ENCODE measurements at regions not wholly inside any gene's neighbourhood (a gene's known extent, or its start where the extent isn't known, plus 50 kb on each side); places are given as distances from the start of the nearest gene placed in this dataset.

DNA sequence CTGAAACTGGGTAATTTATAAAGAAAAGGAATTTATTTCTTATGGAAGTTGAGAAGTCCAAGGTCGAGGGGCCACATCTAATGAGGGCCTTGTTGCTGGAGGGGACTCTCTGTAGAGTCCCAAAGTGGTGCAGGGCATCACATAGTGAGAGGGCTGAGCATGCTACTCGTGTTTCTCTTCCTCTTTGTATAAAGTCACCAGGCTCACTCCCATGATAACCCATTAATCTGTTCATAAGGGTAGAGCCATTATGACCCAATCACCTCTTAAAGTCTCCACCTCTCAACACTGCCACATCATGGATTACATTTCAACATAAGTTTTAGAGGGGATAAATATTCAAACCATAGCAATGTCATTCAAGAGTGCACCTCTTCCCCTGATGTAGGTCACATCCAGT lies 79.1 kb upstream of the ATP2B1 start (continued):
- TF ChIP-seq, protein P1, sequence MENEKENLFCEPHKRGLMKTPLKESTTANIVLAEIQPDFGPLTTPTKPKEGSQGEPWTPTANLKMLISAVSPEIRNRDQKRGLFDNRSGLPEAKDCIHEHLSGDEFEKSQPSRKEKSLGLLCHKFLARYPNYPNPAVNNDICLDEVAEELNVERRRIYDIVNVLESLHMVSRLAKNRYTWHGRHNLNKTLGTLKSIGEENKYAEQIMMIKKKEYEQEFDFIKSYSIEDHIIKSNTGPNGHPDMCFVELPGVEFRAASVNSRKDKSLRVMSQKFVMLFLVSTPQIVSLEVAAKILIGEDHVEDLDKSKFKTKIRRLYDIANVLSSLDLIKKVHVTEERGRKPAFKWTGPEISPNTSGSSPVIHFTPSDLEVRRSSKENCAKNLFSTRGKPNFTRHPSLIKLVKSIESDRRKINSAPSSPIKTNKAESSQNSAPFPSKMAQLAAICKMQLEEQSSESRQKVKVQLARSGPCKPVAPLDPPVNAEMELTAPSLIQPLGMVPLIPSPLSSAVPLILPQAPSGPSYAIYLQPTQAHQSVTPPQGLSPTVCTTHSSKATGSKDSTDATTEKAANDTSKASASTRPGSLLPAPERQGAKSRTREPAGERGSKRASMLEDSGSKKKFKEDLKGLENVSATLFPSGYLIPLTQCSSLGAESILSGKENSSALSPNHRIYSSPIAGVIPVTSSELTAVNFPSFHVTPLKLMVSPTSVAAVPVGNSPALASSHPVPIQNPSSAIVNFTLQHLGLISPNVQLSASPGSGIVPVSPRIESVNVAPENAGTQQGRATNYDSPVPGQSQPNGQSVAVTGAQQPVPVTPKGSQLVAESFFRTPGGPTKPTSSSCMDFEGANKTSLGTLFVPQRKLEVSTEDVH (IDR thresholded peaks at IDR 0.05; ENCODE audit: low read depth, partially characterized antibody) = no peak
- TF ChIP-seq FOXM1 (IDR thresholded peaks at IDR 0.05; ENCODE audit: low read depth, low read length) (no peak), JUNB (IDR thresholded peaks at IDR 0.05) (no peak), LARP7 (IDR thresholded peaks at IDR 0.05) (no peak), BMI1 (IDR thresholded peaks at IDR 0.05; ENCODE audit: borderline replicate concordance) (no peak), SREBF2 (IDR thresholded peaks at IDR 0.05; ENCODE audit: low read length) (no peak)

DNA sequence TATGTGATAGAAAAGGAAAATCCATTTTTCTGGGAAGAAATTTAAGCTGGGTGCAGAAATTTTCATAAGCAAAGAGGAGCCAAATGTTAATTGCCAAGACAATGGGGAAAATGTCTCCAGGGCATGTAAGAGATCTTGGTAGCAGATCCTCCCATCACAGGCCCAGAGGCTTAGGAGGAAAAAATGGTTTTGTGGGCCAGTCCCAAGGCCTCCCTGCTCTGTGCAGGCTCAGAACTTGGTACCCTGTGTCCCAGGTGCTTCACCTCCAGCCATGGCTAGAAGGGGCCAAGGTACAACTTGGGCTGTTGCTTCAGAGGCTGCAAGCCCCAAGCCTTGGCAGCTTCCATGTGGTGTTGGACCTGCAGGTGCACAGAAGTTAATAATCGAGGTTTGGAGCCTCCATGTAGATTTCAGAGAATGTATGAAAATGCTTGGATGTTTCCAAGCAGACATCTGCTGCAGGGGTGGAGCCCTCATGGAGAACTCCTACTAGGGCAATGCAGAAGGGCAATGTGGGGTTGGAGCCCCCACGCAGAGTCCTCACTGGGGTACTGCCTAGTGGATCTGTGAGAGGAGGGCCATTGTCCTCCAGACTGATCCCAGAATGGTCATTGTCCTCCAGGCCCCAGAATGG lies 77.7 kb upstream of the ATP2B1 start:
- ChIA-PET SMC1A (ENCODE audit: uncharacterized antibody, unreplicated experiment) (no interaction called here), RAD21 (ENCODE audit: unreplicated experiment) (no interaction called here), POLR2A (interaction anchor here (1.0 kb wide), 1 partner anchor 164 kb away, joined by 3 read pairs; no protein-coding TSS in a partner anchor), CTCF (interaction anchor here (2.3 kb wide), 1 partner anchor 12 kb away, joined by 7 read pairs; no protein-coding TSS in a partner anchor)
- Histone ChIP-seq H3K79me2 (ENCODE audit: control insufficient read depth, insufficient read depth, low read length) (no peaks in the 10 kb centered on the region), H3K9ac (ENCODE audit: control insufficient read depth, insufficient read depth, low read length) (no peak overlapping the region), H3K4me2 (ENCODE audit: control insufficient read depth, insufficient read depth) (no peak overlapping the region), H2AFZ (ENCODE audit: control insufficient read depth, low read depth, low read length) (no peak overlapping the region), H4K20me1 (ENCODE audit: control insufficient read depth, insufficient read depth) (no peaks in the 10 kb centered on the region), H3K9me3 (replicated peaks; ENCODE audit: control insufficient read depth, insufficient read depth, low read length) (peaks cover 10% of the 10 kb centered on the region), H3K36me3 (ENCODE audit: control insufficient read depth in 2 of 2, insufficient read depth in 2 of 2, low read length in 1 of 2) (no peaks in the 10 kb centered on the region), H3K4me1 (ENCODE audit: control insufficient read depth, insufficient read depth, low read length) (peaks cover 8% of the 10 kb centered on the region), H3K27me3 (replicated peaks in 1 of 2; ENCODE audit: control insufficient read depth in 2 of 2, insufficient read depth in 2 of 2, low read length in 1 of 2) (no peaks in the 10 kb centered on the region), H3K4me3 (no peak overlapping the region), H3K27ac (ENCODE audit: control insufficient read depth, insufficient read depth) (no peak overlapping the region)
- FAIRE-seq (no peak), DNase-seq (ENCODE audit: low read depth, low spot score) (no peak), ATAC-seq (no peak)
- intact Hi-C loops (cut with micrococcal nuclease; ENCODE audit: unreplicated experiment) (no loop called here), in situ Hi-C loops (cut with MboI) (no loop called here)
- BruUV-seq (replicated peaks) = no TSS peak
- WGBS (ENCODE audit: insufficient coverage, insufficient replicate concordance, low lambda C conversion rate, missing lambda C conversion rate) = 89% methylated on average over 2 of the region's 2 CpGs
- TF ChIP-seq, protein P2, sequence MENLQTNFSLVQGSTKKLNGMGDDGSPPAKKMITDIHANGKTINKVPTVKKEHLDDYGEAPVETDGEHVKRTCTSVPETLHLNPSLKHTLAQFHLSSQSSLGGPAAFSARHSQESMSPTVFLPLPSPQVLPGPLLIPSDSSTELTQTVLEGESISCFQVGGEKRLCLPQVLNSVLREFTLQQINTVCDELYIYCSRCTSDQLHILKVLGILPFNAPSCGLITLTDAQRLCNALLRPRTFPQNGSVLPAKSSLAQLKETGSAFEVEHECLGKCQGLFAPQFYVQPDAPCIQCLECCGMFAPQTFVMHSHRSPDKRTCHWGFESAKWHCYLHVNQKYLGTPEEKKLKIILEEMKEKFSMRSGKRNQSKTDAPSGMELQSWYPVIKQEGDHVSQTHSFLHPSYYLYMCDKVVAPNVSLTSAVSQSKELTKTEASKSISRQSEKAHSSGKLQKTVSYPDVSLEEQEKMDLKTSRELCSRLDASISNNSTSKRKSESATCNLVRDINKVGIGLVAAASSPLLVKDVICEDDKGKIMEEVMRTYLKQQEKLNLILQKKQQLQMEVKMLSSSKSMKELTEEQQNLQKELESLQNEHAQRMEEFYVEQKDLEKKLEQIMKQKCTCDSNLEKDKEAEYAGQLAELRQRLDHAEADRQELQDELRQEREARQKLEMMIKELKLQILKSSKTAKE (IDR thresholded peaks at IDR 0.05; ENCODE audit: low read depth, poor library complexity, severe bottlenecking) = no peak
- TF ChIP-seq, protein P3, sequence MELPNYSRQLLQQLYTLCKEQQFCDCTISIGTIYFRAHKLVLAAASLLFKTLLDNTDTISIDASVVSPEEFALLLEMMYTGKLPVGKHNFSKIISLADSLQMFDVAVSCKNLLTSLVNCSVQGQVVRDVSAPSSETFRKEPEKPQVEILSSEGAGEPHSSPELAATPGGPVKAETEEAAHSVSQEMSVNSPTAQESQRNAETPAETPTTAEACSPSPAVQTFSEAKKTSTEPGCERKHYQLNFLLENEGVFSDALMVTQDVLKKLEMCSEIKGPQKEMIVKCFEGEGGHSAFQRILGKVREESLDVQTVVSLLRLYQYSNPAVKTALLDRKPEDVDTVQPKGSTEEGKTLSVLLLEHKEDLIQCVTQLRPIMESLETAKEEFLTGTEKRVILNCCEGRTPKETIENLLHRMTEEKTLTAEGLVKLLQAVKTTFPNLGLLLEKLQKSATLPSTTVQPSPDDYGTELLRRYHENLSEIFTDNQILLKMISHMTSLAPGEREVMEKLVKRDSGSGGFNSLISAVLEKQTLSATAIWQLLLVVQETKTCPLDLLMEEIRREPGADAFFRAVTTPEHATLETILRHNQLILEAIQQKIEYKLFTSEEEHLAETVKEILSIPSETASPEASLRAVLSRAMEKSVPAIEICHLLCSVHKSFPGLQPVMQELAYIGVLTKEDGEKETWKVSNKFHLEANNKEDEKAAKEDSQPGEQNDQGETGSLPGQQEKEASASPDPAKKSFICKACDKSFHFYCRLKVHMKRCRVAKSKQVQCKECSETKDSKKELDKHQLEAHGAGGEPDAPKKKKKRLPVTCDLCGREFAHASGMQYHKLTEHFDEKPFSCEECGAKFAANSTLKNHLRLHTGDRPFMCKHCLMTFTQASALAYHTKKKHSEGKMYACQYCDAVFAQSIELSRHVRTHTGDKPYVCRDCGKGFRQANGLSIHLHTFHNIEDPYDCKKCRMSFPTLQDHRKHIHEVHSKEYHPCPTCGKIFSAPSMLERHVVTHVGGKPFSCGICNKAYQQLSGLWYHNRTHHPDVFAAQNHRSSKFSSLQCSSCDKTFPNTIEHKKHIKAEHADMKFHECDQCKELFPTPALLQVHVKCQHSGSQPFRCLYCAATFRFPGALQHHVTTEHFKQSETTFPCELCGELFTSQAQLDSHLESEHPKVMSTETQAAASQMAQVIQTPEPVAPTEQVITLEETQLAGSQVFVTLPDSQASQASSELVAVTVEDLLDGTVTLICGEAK (IDR thresholded peaks at IDR 0.05; ENCODE audit: borderline replicate concordance) = no peak
- TF ChIP-seq HCFC1 (IDR thresholded peaks at IDR 0.05; ENCODE audit: low read length) = no peak

Measured in GM12878 (cell line).